GM21786 (cell line): ENCODE measurements at regions not wholly inside any gene's neighbourhood (a gene's known extent, or its start where the extent isn't known, plus 50 kb on each side); places are given as distances from the start of the nearest gene placed in this dataset.
"Not testable (repeated sequence)": the region's sequence is repeated elsewhere in the genome, so short reads cannot be mapped to it uniquely, and the experiment has no call there.

Source experiments
- ATAC-seq: cut with Tn5 transposase; IDR thresholded peaks from one replicate; pipeline ENCODE4 v1.9.1; 2021; ENCODE audit not compliant: unreplicated experiment

GRCh38 chr3:56957522-56957921 lies 102.9 kb upstream of the SPATA12 start:
- no peak for ATAC-seq

DNA sequence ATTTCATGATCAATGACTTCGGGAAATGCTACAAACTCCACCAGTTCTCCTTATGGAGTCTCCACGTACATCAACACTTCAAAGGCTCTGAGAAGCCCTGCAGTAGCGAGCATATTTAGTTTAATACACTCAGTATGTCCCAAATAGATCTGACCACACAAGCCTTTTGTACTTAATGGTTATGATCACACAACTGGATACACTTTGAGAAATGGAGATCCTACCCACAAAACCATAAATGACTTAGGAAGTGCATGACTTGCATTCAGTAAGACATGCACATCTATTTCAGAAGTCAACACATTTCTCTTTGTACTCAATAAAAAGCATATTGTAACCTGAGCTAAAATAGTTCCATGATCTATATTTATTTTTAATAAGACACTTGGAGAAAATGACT lies 103.6 kb upstream of the SPATA12 start:
- ATAC-seq: no peak

DNA sequence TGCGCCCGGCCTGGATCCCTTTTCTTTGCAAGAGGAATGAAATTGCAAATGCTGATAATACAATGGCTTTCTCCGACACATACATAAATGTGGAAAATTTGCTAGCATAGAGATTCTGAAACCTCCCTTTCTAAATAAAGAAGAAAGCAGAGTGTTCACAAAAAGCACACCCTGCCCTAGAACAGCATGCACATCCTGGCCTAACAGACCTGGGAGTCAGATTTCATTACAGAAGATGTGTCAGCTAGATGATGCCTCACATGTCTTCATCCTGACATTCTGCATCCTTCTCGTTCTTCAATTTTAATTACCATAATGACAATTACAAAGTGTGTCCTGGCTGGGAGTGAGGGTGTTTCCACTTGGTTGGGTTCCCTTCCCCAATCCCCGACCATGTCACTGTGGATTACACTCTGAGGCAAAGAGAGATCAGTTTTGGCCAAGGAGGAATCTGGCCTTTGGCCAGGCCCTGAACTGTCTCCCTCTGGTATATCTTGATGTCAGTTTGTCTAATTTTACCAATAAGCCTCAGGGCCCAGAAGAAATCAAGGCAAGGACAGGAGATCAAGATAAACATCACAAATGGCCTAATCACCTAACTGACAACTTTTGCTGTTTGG lies 104.9 kb upstream of the SPATA12 start:
- no peak for ATAC-seq

GRCh38 chr3:56954125-56954524 lies 106.3 kb upstream of the SPATA12 start:
- no peak for ATAC-seq

- ATAC-seq: no peak
Measured at GRCh38 chr3:56952846-56953245, 107.6 kb upstream of the SPATA12 start.

DNA sequence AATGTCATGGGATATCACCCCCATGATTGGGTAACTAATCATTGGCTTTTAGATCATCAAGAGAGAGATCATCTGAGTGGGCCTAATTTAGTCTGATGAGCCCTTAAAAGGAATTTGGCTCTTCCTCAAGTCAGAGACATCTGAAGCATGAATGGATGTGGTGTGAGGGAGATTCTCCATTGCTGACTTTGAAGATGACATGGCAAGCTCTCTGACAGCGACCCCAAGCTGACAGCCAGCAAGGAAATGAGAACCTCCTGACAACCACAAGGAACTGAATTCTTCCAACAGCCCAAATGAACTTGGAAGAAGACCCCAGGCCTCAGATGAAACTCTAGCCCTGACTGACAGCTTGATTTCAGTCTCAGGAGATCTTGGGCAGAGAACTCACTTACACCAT lies 108.4 kb upstream of the SPATA12 start:
- no peak for ATAC-seq

GRCh38 chr3:56951366-56951765 lies 109.1 kb upstream of the SPATA12 start:
- ATAC-seq: no peak

- not testable (repeated sequence) for ATAC-seq
Measured at GRCh38 chr3:56945378-56945777, 115.1 kb upstream of the SPATA12 start.

DNA sequence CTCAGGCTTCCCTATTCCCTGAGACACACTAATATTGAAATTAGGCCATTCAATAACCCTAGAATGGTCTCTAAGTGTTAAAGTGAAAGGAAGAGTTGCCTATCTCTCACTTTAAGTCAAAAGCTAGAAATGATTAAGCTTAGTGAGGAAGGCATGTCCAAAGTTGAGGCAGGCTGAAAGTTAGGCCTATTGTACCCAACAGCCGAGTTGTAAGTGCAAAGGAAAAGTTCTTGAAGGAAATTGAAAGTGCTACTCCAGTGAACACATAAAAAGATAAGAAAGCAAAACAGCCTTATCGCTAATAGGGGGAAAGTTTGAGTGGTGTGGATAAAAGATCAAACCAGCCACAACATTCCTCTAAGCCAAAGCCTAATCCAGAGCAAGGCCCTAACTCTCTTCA lies 117.9 kb upstream of the SPATA12 start:
- ATAC-seq: no peak

DNA sequence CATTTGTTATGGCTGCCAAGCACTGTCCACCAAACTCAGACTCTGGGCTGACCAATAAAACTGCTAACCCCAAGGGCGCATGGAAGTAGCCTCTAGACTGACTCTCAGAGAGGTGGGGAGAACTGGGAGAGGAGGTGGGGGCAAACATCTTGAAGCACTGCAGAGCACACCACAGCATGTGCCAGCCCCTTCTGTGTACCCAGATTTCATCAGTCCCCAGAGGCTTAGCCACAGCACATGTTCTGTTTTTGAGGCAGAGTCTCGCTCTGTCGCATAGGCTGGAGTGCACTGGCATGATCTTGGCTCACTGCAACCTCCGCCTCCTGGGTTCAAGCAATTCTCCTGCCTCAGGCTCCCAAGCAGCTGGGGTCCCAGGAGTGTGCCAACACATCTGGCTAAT lies 119.5 kb upstream of the SPATA12 start:
- ATAC-seq: no peak

GRCh38 chr3:56940321-56940720 lies 120.1 kb upstream of the SPATA12 start:
- no peak for ATAC-seq

- ATAC-seq: no peak
Measured at GRCh38 chr3:56939834-56940233, 120.6 kb upstream of the SPATA12 start.

DNA sequence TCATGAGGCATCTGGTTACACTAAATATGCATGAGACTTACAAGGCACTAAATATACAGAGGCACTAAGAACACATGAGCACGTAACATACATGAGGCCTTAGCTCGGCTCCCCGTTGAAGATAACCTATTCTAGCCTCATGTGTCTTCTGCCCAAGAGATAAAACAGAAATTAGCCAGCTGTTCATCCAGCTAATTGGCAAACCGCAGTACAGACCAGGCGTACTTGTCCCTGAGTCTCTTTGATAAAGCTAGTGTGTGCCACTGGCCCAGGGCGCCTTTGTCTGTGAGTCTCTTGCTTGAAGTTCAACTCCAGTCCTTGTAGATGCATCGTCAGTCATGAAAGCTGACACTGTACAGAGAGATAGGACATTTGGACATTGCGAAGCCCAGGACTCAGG lies 121.9 kb upstream of the SPATA12 start:
- no peak for ATAC-seq

- ATAC-seq: no peak
Measured at GRCh38 chr3:56937580-56937979, 122.9 kb upstream of the SPATA12 start.

DNA sequence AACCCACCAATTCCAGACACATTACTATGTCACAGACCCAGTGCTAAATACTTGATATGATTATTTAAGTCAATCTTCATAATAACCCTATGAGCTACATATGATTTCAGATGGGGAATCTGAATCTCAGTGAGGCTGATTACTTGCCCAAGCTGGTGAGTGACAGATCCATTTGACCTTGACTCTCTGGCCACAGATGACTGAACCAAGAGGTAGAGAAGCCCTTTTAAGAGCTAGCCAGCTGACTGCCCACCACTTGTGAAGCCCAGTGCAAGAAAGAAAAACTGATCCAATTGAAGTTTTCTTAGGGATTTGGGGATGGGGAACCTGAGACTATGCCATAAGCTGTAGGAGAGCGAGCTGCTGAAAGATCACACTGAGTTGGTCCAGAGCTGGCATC lies 124.7 kb upstream of the SPATA12 start:
- no peak for ATAC-seq

DNA sequence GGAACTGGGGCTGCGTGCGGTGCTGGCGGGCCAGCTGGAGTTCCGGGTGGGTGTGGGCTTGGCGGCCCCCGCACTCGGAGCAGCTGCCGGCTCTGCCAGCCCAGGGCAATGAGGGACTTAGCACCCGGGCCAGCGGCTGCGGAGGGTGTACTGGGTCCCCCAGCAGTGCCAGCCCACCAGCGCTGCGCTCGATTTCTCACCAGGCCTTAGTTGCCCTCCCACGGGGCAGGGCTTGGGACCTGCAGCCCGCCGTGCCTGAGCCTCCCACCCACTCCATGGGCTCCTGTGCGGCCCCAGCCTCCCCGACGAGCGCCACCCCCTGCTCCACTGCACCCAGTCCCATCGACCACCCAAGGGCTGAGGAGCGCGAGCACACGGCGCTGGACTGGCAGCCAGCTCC lies 126.0 kb upstream of the SPATA12 start:
- ATAC-seq: not testable (repeated sequence)

- ATAC-seq: no peak
Measured at GRCh38 chr3:56933803-56934202, 126.7 kb upstream of the SPATA12 start.

GRCh38 chr3:56932866-56933265 lies 127.6 kb upstream of the SPATA12 start:
- ATAC-seq: no peak

- ATAC-seq: no peak
Measured at GRCh38 chr3:56931836-56932235, 128.6 kb upstream of the SPATA12 start.

- no peak for ATAC-seq
Measured at GRCh38 chr3:56930706-56931105, 129.0 kb upstream of the ARHGEF3 start.

- ATAC-seq: no peak
Measured at GRCh38 chr3:56929809-56930615, 128.3 kb upstream of the ARHGEF3 start.

- ATAC-seq: no peak
Measured at GRCh38 chr3:56928379-56929068, 126.8 kb upstream of the ARHGEF3 start.
